NCI-H187 (cell line): ENCODE measurements at regions not wholly inside any gene's neighbourhood (a gene's known extent, or its start where the extent isn't known, plus 50 kb on each side); places are given as distances from the start of the nearest gene placed in this dataset.

Experiments
- DNase-seq, 2 experiments: peaks; one replicate each; lab custom pipeline; 2025; lab: John Stamatoyannopoulos, UW

GRCh38 chr22:27617214-27617881 lies 184.2 kb downstream of the MN1 start:
- no peak for DNase-seq

GRCh38 chr22:27620367-27621154 lies 181.0 kb downstream of the MN1 start:
- no peak for DNase-seq

- DNase-seq = no peak
Observed at GRCh38 chr22:27621486-27622070, 180.0 kb downstream of the MN1 start.

- DNase-seq = no peak
Observed at GRCh38 chr22:27624042-27624441, 177.5 kb downstream of the MN1 start.

- DNase-seq = no peak
Observed at GRCh38 chr22:27624705-27625104, 176.9 kb downstream of the MN1 start.

GRCh38 chr22:27625769-27626674 lies 175.5 kb downstream of the MN1 start:
- no peak for DNase-seq

- no peak for DNase-seq
Observed at GRCh38 chr22:27626675-27627443, 174.7 kb downstream of the MN1 start.

- no peak for DNase-seq
Observed at GRCh38 chr22:27627444-27627833, 174.1 kb downstream of the MN1 start.

GRCh38 chr22:27627901-27628300 lies 173.7 kb downstream of the MN1 start:
- DNase-seq = no peak

- no peak for DNase-seq
Observed at GRCh38 chr22:27628341-27628740, 173.2 kb downstream of the MN1 start.

GRCh38 chr22:27628891-27629631 lies 172.5 kb downstream of the MN1 start:
- no peak for DNase-seq

- no peak for DNase-seq
Observed at GRCh38 chr22:27629908-27630673, 171.5 kb downstream of the MN1 start.

- no peak for DNase-seq
Observed at GRCh38 chr22:27630754-27631153, 170.8 kb downstream of the MN1 start.

GRCh38 chr22:27631641-27632040 lies 169.9 kb downstream of the MN1 start:
- DNase-seq = no peak

GRCh38 chr22:27632451-27633295 lies 168.9 kb downstream of the MN1 start:
- peak in 1 of 2 experiments; percentile 3 for DNase-seq

GRCh38 chr22:27633296-27633871 lies 168.2 kb downstream of the MN1 start:
- DNase-seq = no peak

GRCh38 chr22:27634043-27634740 lies 167.4 kb downstream of the MN1 start:
- no peak for DNase-seq

- no peak for DNase-seq
Observed at GRCh38 chr22:27635435-27635834, 166.1 kb downstream of the MN1 start.
